Mesendoderm (in vitro differentiated cells): ENCODE measurements at regions not wholly inside any gene's neighbourhood (a gene's known extent, or its start where the extent isn't known, plus 50 kb on each side); places are given as distances from the start of the nearest gene placed in this dataset.

Experiments used
- DNase-seq: peaks from one replicate; pipeline ENCODE4 v3.0.0; 2013
- H2AK5ac ChIP-seq: 2 replicates; pipeline ENCODE4 v1.6.1; 2013; ENCODE audit warnings: low read length, inconsistent platforms
- H2BK120ac ChIP-seq: 2 replicates; pipeline ENCODE4 v1.6.1; 2013; ENCODE audit warnings: low read depth, mild to moderate bottlenecking, low read length, moderate library complexity, mixed read lengths
- H2BK15ac ChIP-seq: replicated peaks from 2 replicates; pipeline ENCODE4 v1.6.1; 2013; ENCODE audit warnings: low read depth, mild to moderate bottlenecking, moderate library complexity
- H2BK5ac ChIP-seq: 2 replicates; pipeline ENCODE4 v1.6.1; 2013; ENCODE audit warnings: low read length, inconsistent platforms
- H3K18ac ChIP-seq: 2 replicates; pipeline ENCODE4 v1.6.1; 2013; ENCODE audit warnings: mild to moderate bottlenecking, low read length, mixed read lengths
- H3K23ac ChIP-seq: one replicate; pipeline ENCODE4 v1.6.1; 2013; ENCODE audit warnings: low read length
- H3K27ac ChIP-seq: 2 replicates; pipeline ENCODE4 v1.5.1; 2013; ENCODE audit warnings: low read depth, mild to moderate bottlenecking, inconsistent platforms, low read length, moderate library complexity
- H3K27me3 ChIP-seq: 2 replicates; pipeline ENCODE4 v1.6.1; 2013; ENCODE audit warnings: low read length, control low read depth, mild to moderate bottlenecking, inconsistent platforms; ENCODE audit not compliant: insufficient read depth, poor library complexity
- H3K36me3 ChIP-seq: 2 replicates; pipeline ENCODE4 v1.6.1; 2013; ENCODE audit warnings: low read length, inconsistent platforms; ENCODE audit not compliant: control insufficient read depth, insufficient read depth
- H3K4ac ChIP-seq: one replicate; pipeline ENCODE4 v1.6.1; 2013; ENCODE audit warnings: low read depth, mild to moderate bottlenecking, low read length, moderate library complexity
- H3K4me1 ChIP-seq: 2 replicates; pipeline ENCODE4 v1.6.1; 2013; ENCODE audit warnings: low read depth, low read length, inconsistent platforms; ENCODE audit not compliant: control insufficient read depth
- H3K4me2 ChIP-seq: 2 replicates; pipeline ENCODE4 v1.6.1; 2013; ENCODE audit warnings: low read length
- H3K4me3 ChIP-seq: 2 replicates; pipeline ENCODE4 v1.5.1; 2013; ENCODE audit warnings: mild to moderate bottlenecking, low read length
- H3K56ac ChIP-seq: one replicate; pipeline ENCODE4 v1.6.1; 2013; ENCODE audit warnings: low read length
- H3K79me1 ChIP-seq: 2 replicates; pipeline ENCODE4 v1.6.1; 2013; ENCODE audit warnings: low read length, inconsistent platforms
- H3K79me2 ChIP-seq: 2 replicates; pipeline ENCODE4 v1.6.1; 2013; ENCODE audit warnings: mild to moderate bottlenecking, low read length; ENCODE audit not compliant: control insufficient read depth, insufficient read depth
- H3K9ac ChIP-seq: 2 replicates; pipeline ENCODE4 v1.6.1; 2013; ENCODE audit warnings: low read length, inconsistent platforms
- H4K5ac ChIP-seq: one replicate; pipeline ENCODE4 v1.6.1; 2013; ENCODE audit warnings: low read length
- H4K8ac ChIP-seq: one replicate; pipeline ENCODE4 v1.6.1; 2013; ENCODE audit warnings: low read depth, mild to moderate bottlenecking, control low read depth, low read length, moderate library complexity
- WGBS: extraction: QIAGEN DNeasy Blood & Tissue Kit; methylation state at CpG from one replicate; pipeline ENCODE4 v1.1.7; 2013; ENCODE audit warnings: low lambda C conversion rate, missing lambda C conversion rate; ENCODE audit not compliant: insufficient coverage; ENCODE audit errors: extremely low coverage; 5-methylcytosine and 5-hydroxymethylcytosine counted together

DNA sequence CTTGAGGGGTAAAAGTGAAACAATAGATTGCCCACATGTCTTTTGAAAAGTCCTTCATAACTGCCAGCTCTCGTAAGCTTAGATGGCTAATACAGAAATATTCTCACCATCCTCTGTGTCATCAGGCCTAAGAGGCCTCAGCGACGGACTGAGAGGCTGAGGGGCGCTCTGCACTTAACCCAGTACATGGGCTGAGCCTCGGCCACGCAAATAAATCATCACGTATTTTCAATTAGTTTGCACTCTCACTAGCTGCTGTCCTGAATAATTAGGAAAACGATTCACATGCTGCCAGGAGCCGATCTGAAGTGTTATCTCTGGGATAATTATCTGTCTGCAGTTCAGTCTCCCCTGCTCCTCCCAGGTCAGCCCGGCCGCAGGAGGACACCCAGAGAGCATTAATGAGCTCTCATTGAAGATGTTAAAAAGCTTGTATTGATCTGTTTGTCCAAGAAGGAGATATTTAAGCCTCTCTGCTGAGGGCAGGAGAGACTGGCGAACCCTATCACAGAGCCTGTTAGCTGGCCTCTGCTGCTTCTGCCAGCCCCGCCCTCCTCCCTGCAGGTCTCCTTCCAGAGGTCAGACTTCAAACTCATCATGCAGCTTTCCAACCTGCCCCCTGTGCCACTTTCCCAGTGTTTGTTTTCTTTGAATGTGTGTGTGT, 1051.3 kb downstream of the VRK1 start:
- DNase-seq, result peak; percentile 71
- peaks cover 6% of the 10 kb centered on the region for H3K4me1 ChIP-seq
- no peak overlapping the region for H2BK5ac ChIP-seq
- H3K4me2 ChIP-seq, result no peak overlapping the region
- H2BK15ac ChIP-seq, result no peak overlapping the region
- H3K79me1 ChIP-seq, result no peaks in the 10 kb centered on the region
- no peak overlapping the region for H3K23ac ChIP-seq
- no peaks in the 10 kb centered on the region for H3K79me2 ChIP-seq
- no peak overlapping the region for H2BK120ac ChIP-seq
- no CpG with 5 or more reads among the region's 13 CpGs for WGBS
- no peaks in the 10 kb centered on the region for H3K36me3 ChIP-seq
- H3K18ac ChIP-seq, result no peak overlapping the region
- H4K8ac ChIP-seq, result no peak overlapping the region
- no peak overlapping the region for H2AK5ac ChIP-seq
- H3K27ac ChIP-seq, result no peak overlapping the region
- H3K4ac ChIP-seq, result no peak overlapping the region
- H3K56ac ChIP-seq, result no peak overlapping the region
- H4K5ac ChIP-seq, result no peak overlapping the region
- no peaks in the 10 kb centered on the region for H3K27me3 ChIP-seq
- H3K4me3 ChIP-seq, result no peak overlapping the region
- H3K9ac ChIP-seq, result no peak overlapping the region

DNA sequence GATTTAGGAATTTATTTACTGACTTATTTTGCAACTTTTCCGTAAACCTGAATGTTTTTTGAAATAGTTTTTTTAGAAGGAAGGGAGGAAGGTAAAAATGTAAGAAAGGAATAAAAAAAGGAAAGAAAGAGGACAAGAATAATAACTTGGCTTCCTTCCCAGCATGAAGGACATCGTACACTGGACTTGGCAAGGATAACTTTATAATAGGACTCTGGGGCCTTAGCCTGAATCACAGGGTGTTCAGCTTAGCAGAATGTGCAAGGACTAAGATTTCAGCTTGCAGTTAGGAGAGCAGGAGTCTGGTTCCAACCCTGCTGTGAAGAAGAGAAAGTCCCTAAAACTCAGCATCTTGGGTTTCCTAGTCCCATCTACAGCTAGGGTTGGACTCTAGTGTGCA, 1053.3 kb downstream of the VRK1 start:
- no peak overlapping the region for H3K9ac ChIP-seq
- no peak overlapping the region for H2BK120ac ChIP-seq
- H3K27me3 ChIP-seq, result no peaks in the 10 kb centered on the region
- H3K4me3 ChIP-seq, result no peak overlapping the region
- no peak for DNase-seq
- H3K18ac ChIP-seq, result no peak overlapping the region
- H4K5ac ChIP-seq, result no peak overlapping the region
- no peak overlapping the region for H4K8ac ChIP-seq
- H3K4me2 ChIP-seq, result no peak overlapping the region
- H3K4ac ChIP-seq, result no peak overlapping the region
- no peak overlapping the region for H2BK5ac ChIP-seq
- no peak overlapping the region for H3K23ac ChIP-seq
- H3K56ac ChIP-seq, result no peak overlapping the region
- no peak overlapping the region for H2BK15ac ChIP-seq
- WGBS, result 100% methylated on average over 1 of the region's 2 CpGs
- no peak overlapping the region for H3K27ac ChIP-seq
- no peak overlapping the region for H2AK5ac ChIP-seq
- no peaks in the 10 kb centered on the region for H3K79me2 ChIP-seq
- H3K4me1 ChIP-seq, result peaks cover 6% of the 10 kb centered on the region
- H3K79me1 ChIP-seq, result no peaks in the 10 kb centered on the region
- no peaks in the 10 kb centered on the region for H3K36me3 ChIP-seq

DNA sequence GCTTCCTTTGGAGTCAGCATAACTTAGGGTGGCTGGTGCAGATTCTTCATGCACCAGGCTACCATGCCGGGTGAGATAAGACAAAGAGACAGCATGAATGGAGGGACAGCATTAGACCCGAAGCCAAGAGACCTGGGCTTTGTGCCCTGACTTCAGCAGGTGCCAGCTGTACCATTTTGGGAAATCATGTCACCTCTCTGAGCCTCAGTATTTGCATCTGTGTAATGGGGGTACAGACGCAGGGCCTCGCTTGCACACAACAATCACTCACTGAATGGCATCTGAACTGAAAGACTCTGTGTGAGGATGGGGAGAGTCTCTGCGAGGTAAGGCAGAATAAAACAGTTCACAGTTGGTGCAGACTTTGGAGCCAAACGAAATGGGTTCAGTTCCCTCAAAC, 1053.7 kb downstream of the VRK1 start:
- Histone ChIP-seq H4K8ac (no peak overlapping the region), H3K4me2 (no peak overlapping the region), H3K79me2 (no peaks in the 10 kb centered on the region), H2AK5ac (no peak overlapping the region), H3K9ac (no peak overlapping the region), H2BK120ac (no peak overlapping the region), H3K56ac (no peak overlapping the region), H2BK15ac (no peak overlapping the region), H3K4me1 (peaks cover 6% of the 10 kb centered on the region), H3K27me3 (no peaks in the 10 kb centered on the region), H4K5ac (no peak overlapping the region), H3K4ac (no peak overlapping the region), H2BK5ac (no peak overlapping the region), H3K4me3 (no peak overlapping the region), H3K79me1 (no peaks in the 10 kb centered on the region), H3K36me3 (no peaks in the 10 kb centered on the region), H3K27ac (no peak overlapping the region), H3K18ac (no peak overlapping the region), H3K23ac (no peak overlapping the region)
- no peak for DNase-seq
- no CpG with 5 or more reads among the region's 6 CpGs for WGBS

DNA sequence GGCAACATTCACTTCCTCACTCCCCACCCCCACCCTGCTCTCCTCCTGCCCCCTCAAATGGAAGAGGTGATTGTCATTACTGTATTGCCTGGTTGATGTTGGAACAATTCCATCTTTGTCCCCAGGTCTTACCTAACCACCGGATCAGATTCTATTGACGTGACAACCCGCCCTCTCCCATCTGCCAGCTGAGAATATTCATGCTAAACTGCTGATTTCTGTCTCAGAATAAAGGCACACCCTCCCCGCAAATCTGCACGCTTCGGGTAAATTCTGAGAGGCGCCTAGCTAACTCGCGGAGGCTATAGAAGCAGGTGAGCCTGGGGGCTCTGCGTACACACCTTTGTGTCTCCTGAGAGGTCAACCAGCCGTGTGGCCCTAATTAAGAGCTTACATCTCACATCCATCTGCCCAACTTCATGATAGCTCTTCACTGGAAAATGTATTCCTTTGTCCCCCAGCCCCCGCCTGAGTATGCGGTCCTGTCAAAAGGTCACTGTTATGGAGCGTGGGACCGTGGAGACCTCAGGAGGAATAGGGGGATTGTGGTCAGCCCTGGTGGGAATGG, 1054.3 kb downstream of the VRK1 start:
- H3K27ac ChIP-seq, result no peak overlapping the region
- no peaks in the 10 kb centered on the region for H3K36me3 ChIP-seq
- no peak overlapping the region for H2BK15ac ChIP-seq
- H3K18ac ChIP-seq, result no peak overlapping the region
- peaks cover 6% of the 10 kb centered on the region for H3K4me1 ChIP-seq
- no peak overlapping the region for H3K4ac ChIP-seq
- H4K5ac ChIP-seq, result no peak overlapping the region
- no peaks in the 10 kb centered on the region for H3K27me3 ChIP-seq
- no peak for DNase-seq
- no peak overlapping the region for H2AK5ac ChIP-seq
- H3K79me1 ChIP-seq, result no peaks in the 10 kb centered on the region
- no peak overlapping the region for H4K8ac ChIP-seq
- no peaks in the 10 kb centered on the region for H3K79me2 ChIP-seq
- H3K56ac ChIP-seq, result no peak overlapping the region
- no peak overlapping the region for H3K23ac ChIP-seq
- no peak overlapping the region for H3K4me3 ChIP-seq
- no peak overlapping the region for H3K9ac ChIP-seq
- no CpG with 5 or more reads among the region's 15 CpGs for WGBS
- no peak overlapping the region for H3K4me2 ChIP-seq
- H2BK120ac ChIP-seq, result no peak overlapping the region
- no peak overlapping the region for H2BK5ac ChIP-seq

DNA sequence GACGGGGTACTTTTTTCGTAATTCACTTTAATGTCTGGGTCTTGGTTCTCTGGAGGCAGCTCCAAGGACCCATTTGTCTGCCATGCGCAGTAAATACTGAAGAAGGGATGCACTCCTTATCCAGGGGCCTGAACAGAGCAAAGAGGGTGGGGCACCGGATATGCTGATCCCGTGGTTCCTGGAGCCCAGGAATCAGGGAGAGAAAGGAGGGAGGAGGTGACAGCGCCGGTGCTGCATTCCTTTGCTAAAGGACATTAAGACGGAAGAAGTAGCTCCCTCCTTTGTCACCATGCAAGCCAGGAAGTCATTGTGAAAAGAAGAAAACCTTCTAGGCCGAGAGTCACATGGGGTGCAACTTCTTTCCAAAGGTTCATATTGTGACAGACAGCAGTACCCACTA, 1057.7 kb downstream of the VRK1 start:
- Histone ChIP-seq H4K5ac (no peak overlapping the region), H2AK5ac (no peak overlapping the region), H3K36me3 (no peaks in the 10 kb centered on the region), H2BK5ac (no peak overlapping the region), H3K79me1 (no peaks in the 10 kb centered on the region), H3K27me3 (no peaks in the 10 kb centered on the region), H2BK120ac (no peak overlapping the region), H3K4me1 (peaks cover 6% of the 10 kb centered on the region), H2BK15ac (no peak overlapping the region), H3K4me3 (no peak overlapping the region), H3K23ac (no peak overlapping the region), H4K8ac (no peak overlapping the region), H3K56ac (no peak overlapping the region), H3K18ac (no peak overlapping the region), H3K4ac (no peak overlapping the region), H3K4me2 (no peak overlapping the region), H3K79me2 (no peaks in the 10 kb centered on the region), H3K27ac (no peak overlapping the region), H3K9ac (no peak overlapping the region)
- peak; percentile 56 for DNase-seq
- no CpG with 5 or more reads among the region's 9 CpGs for WGBS

DNA sequence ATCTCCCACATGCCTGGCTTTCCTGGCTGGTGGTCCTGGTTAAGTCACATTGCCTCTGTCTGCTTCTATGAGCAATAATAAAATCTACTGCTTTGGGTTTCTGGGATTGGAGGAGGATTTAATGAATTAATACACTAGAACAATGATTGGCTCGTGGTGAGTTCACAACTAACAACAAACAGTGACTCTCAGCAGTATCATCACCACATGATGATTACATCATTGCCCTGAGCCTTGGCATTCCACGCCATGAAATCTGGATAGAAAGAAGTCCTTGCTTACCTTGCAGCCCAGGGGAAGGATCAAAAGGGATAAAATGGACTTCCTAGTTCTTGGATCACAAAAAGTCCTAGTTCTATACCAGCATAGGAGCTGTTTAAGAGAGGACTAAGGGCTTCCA, 1069.0 kb downstream of the VRK1 start:
- Histone ChIP-seq H3K79me1 (no peaks in the 10 kb centered on the region), H2BK5ac (no peak overlapping the region), H3K27ac (no peak overlapping the region), H3K79me2 (no peaks in the 10 kb centered on the region), H4K5ac (no peak overlapping the region), H3K4me2 (no peak overlapping the region), H3K4ac (no peak overlapping the region), H3K4me3 (no peak overlapping the region), H3K9ac (no peak overlapping the region), H3K18ac (no peak overlapping the region), H2BK15ac (no peak overlapping the region), H2AK5ac (no peak overlapping the region), H3K4me1 (no peaks in the 10 kb centered on the region), H4K8ac (no peak overlapping the region), H3K56ac (no peak overlapping the region), H3K27me3 (no peaks in the 10 kb centered on the region), H2BK120ac (no peak overlapping the region), H3K36me3 (no peaks in the 10 kb centered on the region), H3K23ac (no peak overlapping the region)
- no CpG with 5 or more reads among the region's 2 CpGs for WGBS
- peak; percentile 68 for DNase-seq
